Transverse colon (tissue), 4 donors: ENCODE measurements at regions not wholly inside any gene's neighbourhood (a gene's known extent, or its start where the extent isn't known, plus 50 kb on each side); places are given as distances from the start of the nearest gene placed in this dataset.

Experiments
- DNase-seq: peaks from one replicate; pipeline ENCODE4 v3.0.0-alpha.2; 2019
- H3K27ac ChIP-seq, 4 donors: fragments of 200-600 bp; sonication (generic); 2 replicates each; pipeline ENCODE4 v1.5.1; 2016 to 2018; ENCODE audit warnings: inconsistent platforms in 4 of 4
- H3K27me3 ChIP-seq: fragments of 200-600 bp; sonication (generic); 2 replicates; pipeline ENCODE4 v1.5.1; 2017; ENCODE audit warnings: inconsistent platforms
- H3K36me3 ChIP-seq, 4 donors: fragments of 200-600 bp; sonication (generic); 2 replicates each; pipeline ENCODE4 v1.5.1; 2017 to 2019; ENCODE audit warnings: inconsistent platforms in 4 of 4
- H3K4me1 ChIP-seq, 4 donors: fragments of 200-600 bp; sonication (generic); 2 replicates each; pipeline ENCODE4 v1.5.1; 2017 to 2020; ENCODE audit warnings: inconsistent platforms in 4 of 4
- H3K4me3 ChIP-seq, 4 donors: fragments of 200-600 bp; sonication (generic); 1 replicate in 1 of 4; 2 replicates in 3 of 4; pipeline versions ENCODE4 v1.5.1 to v1.6.1; 2017 to 2019; ENCODE audit warnings: inconsistent platforms in 4 of 4
- H3K9me3 ChIP-seq, 2 donors: fragments of 200-600 bp; sonication (generic); 2 replicates each; pipeline ENCODE4 v1.5.1; 2017 to 2019; ENCODE audit warnings: inconsistent platforms in 2 of 2
- CTCF ChIP-seq, 5 experiments: fragments of 200-600 bp in 3 of 5; fragments of 450-650 bp in 2 of 5; sonication (generic) in 3 of 5; IDR thresholded peaks; 1 replicate in 2 of 5; 2 replicates in 3 of 5; pipeline ENCODE4 v1.5.1; 2016 to 2017; ENCODE audit warnings: antibody characterized with exemption in 5 of 5, inconsistent platforms in 3 of 5, mild to moderate bottlenecking in 2 of 5, moderate library complexity in 1 of 5
- EP300 ChIP-seq: sonication (generic); formaldehyde crosslinking; IDR thresholded peaks from one replicate; pipeline ENCODE4 v1.6.1; 2017; ENCODE audit warnings: antibody characterized with exemption, low read depth
- POLR2A ChIP-seq: fragments of 450-650 bp; IDR thresholded peaks from one replicate; pipeline ENCODE4 v1.6.1; 2016; ENCODE audit warnings: antibody characterized with exemption, mild to moderate bottlenecking, moderate library complexity
- POLR2AphosphoS5 ChIP-seq, 3 donors: sonication (generic); formaldehyde crosslinking; IDR thresholded peaks; one replicate each; pipeline ENCODE4 v1.6.1; 2016; ENCODE audit warnings: antibody characterized with exemption in 3 of 3
- WGBS, 2 donors: methylation state at CpG; one replicate each; pipeline ENCODE4 v1.1.5; 2018; ENCODE audit warnings: low coverage in 1 of 2; 5-methylcytosine and 5-hydroxymethylcytosine counted together
- in situ Hi-C, 4 donors: fragments of 200-750 bp; cut with MboI; loops; one replicate each; pipeline versions ENCODE4 v1.15.0 to v1.15.1; 2017; ENCODE audit warnings: low sequenced_read_pairs in 3 of 4, low pct_ligation_motif_present in 1 of 4, low pct_unique_long_range_greater_than_20kb in 1 of 4
- intact Hi-C: fragments of 100-400 bp; cut with DNase I; formaldehyde crosslinking; loops from one replicate; pipeline ENCODE4 v1.15.1; 2023; ENCODE audit warnings: low total_unique reads

- DNase-seq: no peak
- H3K9me3 ChIP-seq: no peaks in the 10 kb centered on the region
- in situ Hi-C loops (no loop called here), intact Hi-C loops (no loop called here)
- no peak overlapping the region for H3K27ac ChIP-seq
- H3K4me3 ChIP-seq: no peak overlapping the region
- no peaks in the 10 kb centered on the region for H3K27me3 ChIP-seq
- H3K36me3 ChIP-seq: no peaks in the 10 kb centered on the region
- TF ChIP-seq POLR2AphosphoS5 (IDR thresholded peaks at IDR 0.05) (no peak), POLR2A (no peak), EP300 (no peak), CTCF (IDR thresholded peaks at IDR 0.05) (no peak)
- no peaks in the 10 kb centered on the region for H3K4me1 ChIP-seq
Observed at GRCh38 chr11:91986218-91986617, 238.4 kb upstream of the FAT3 start.

- no peaks in the 10 kb centered on the region for H3K4me1 ChIP-seq
- no peaks in the 10 kb centered on the region for H3K9me3 ChIP-seq
- no peak for DNase-seq
- H3K4me3 ChIP-seq: no peak overlapping the region
- 83 to 90% methylated on average over 3 to 5 of the region's 5 CpGs for whole genome bisulfite sequencing, 2 donors
- intact Hi-C loops (no loop called here), in situ Hi-C loops (no loop called here)
- H3K36me3 ChIP-seq: no peaks in the 10 kb centered on the region
- H3K27ac ChIP-seq: no peak overlapping the region
- no peaks in the 10 kb centered on the region for H3K27me3 ChIP-seq
- no peak for TF ChIP-seq POLR2A
- TF ChIP-seq EP300: no peak
- no peak for TF ChIP-seq CTCF (IDR thresholded peaks at IDR 0.05)
- no peak for TF ChIP-seq POLR2AphosphoS5 (IDR thresholded peaks at IDR 0.05)
Observed at GRCh38 chr11:91984033-91984584, 240.5 kb upstream of the FAT3 start.

GRCh38 chr11:91981995-91982394 lies 242.6 kb upstream of the FAT3 start:
- DNase-seq: peak; percentile 36
- WGBS, 2 donors: 33 to 43% methylated on average over 1 of the region's 1 CpG
- peak overlapping the region; percentile 24 to 58 (median 34) for H3K27ac ChIP-seq
- H3K9me3 ChIP-seq: no peaks in the 10 kb centered on the region
- H3K4me3 ChIP-seq: no peak overlapping the region
- H3K27me3 ChIP-seq: no peaks in the 10 kb centered on the region
- no peaks in the 10 kb centered on the region for H3K4me1 ChIP-seq
- H3K36me3 ChIP-seq: no peaks in the 10 kb centered on the region
- TF ChIP-seq EP300 (peak; percentile 38), POLR2AphosphoS5 (IDR thresholded peaks at IDR 0.05) (peak; percentile 40 to 72 (median 49)), CTCF (IDR thresholded peaks at IDR 0.05) (no peak), POLR2A (no peak)
- in situ Hi-C loops (no loop called here), intact Hi-C loops (no loop called here)

- no peaks in the 10 kb centered on the region for H3K4me1 ChIP-seq
- 48 to 71% methylated on average over 1 of the region's 1 CpG for WGBS, 2 donors
- H3K27ac ChIP-seq: no peak overlapping the region
- no peak for DNase-seq
- no peak for TF ChIP-seq POLR2A
- TF ChIP-seq CTCF (IDR thresholded peaks at IDR 0.05): no peak
- no peak for TF ChIP-seq EP300
- TF ChIP-seq POLR2AphosphoS5 (IDR thresholded peaks at IDR 0.05): no peak
- H3K36me3 ChIP-seq: no peaks in the 10 kb centered on the region
- H3K4me3 ChIP-seq: no peak overlapping the region
- intact Hi-C loops (no loop called here), in situ Hi-C loops (no loop called here)
- no peaks in the 10 kb centered on the region for H3K9me3 ChIP-seq
- no peaks in the 10 kb centered on the region for H3K27me3 ChIP-seq
Observed at GRCh38 chr11:91979775-91980174, 244.8 kb upstream of the FAT3 start.
